ENCODE measurements at regions not wholly inside any gene's neighbourhood (a gene's known extent, or its start where the extent isn't known, plus 50 kb on each side); places are given as distances from the start of the nearest gene placed in this dataset.
"Not testable (repeated sequence)": the region's sequence is repeated elsewhere in the genome, so short reads cannot be mapped to it uniquely, and the experiment has no call there.

DNA sequence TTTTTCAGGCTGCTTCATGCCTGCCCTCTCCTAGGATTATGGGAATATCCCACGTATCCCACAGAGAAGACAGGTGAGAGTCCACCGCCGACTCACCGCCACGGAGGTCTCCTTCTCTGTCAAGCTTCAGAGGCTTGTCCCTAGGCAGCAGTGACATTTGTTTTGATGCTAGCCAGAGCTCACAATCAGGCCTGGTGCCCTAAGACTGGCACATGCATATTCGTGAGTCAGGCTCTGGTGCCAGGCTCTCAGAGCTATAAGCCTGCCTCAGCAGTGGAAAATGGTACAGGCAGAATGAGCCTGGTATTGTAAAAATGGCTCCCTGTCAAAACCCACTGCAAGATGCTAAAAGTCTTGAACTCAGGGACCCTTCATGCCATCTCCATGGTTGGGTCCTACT is 65.5 kb downstream of the RBMY1A1 start:
- ATAC-seq (ENCODE audit: low read depth), result no peak
- Histone ChIP-seq H3K27me3 (ENCODE audit: insufficient read depth, poor library complexity, severe bottlenecking) (no peaks in the 10 kb centered on the region), H3K4me3 (ENCODE audit: severe bottlenecking) (no peak overlapping the region), H3K9me3 (ENCODE audit: severe bottlenecking) (no peaks in the 10 kb centered on the region), H3K36me3 (ENCODE audit: low read depth) (no peaks in the 10 kb centered on the region), H3K4me1 (ENCODE audit: insufficient read depth, poor library complexity, severe bottlenecking) (no peaks in the 10 kb centered on the region), H3K27ac (ENCODE audit: poor library complexity, severe bottlenecking) (no peak overlapping the region)
- DNase-seq (ENCODE audit: low spot score), result no peak
- TF ChIP-seq, protein P1, sequence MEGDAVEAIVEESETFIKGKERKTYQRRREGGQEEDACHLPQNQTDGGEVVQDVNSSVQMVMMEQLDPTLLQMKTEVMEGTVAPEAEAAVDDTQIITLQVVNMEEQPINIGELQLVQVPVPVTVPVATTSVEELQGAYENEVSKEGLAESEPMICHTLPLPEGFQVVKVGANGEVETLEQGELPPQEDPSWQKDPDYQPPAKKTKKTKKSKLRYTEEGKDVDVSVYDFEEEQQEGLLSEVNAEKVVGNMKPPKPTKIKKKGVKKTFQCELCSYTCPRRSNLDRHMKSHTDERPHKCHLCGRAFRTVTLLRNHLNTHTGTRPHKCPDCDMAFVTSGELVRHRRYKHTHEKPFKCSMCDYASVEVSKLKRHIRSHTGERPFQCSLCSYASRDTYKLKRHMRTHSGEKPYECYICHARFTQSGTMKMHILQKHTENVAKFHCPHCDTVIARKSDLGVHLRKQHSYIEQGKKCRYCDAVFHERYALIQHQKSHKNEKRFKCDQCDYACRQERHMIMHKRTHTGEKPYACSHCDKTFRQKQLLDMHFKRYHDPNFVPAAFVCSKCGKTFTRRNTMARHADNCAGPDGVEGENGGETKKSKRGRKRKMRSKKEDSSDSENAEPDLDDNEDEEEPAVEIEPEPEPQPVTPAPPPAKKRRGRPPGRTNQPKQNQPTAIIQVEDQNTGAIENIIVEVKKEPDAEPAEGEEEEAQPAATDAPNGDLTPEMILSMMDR (IDR thresholded peaks at IDR 0.05; ENCODE audit: poor library complexity, severe bottlenecking), result no peak

DNA sequence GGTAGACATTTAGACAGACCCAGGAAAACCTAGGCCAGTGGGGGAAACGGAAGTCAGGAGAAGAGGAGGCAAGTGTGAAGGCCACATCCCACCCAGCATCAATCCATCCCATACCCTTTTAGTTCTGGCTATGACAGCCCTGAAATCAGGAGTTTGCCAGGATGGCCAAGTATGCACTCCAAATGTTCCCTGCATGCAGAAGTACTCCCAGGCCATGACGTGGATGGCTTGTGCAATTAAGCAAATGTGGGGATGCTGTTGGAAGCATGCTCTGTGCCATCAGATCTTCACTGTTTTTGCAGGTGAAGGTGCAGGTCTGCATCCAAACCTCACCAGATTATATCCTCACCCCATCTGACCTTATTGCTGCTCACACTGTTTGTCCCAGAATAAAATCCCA is 66.8 kb downstream of the RBMY1A1 start:
- Histone ChIP-seq H3K27ac (ENCODE audit: poor library complexity, severe bottlenecking) (no peak overlapping the region), H3K27me3 (ENCODE audit: insufficient read depth, poor library complexity, severe bottlenecking) (no peaks in the 10 kb centered on the region), H3K4me1 (ENCODE audit: insufficient read depth, poor library complexity, severe bottlenecking) (no peaks in the 10 kb centered on the region), H3K36me3 (ENCODE audit: low read depth) (no peaks in the 10 kb centered on the region), H3K4me3 (ENCODE audit: severe bottlenecking) (no peak overlapping the region), H3K9me3 (ENCODE audit: severe bottlenecking) (no peaks in the 10 kb centered on the region)
- TF ChIP-seq, protein P1 (IDR thresholded peaks at IDR 0.05; ENCODE audit: poor library complexity, severe bottlenecking), result no peak
- ATAC-seq (ENCODE audit: low read depth) (no peak), DNase-seq (ENCODE audit: low spot score) (no peak)

DNA sequence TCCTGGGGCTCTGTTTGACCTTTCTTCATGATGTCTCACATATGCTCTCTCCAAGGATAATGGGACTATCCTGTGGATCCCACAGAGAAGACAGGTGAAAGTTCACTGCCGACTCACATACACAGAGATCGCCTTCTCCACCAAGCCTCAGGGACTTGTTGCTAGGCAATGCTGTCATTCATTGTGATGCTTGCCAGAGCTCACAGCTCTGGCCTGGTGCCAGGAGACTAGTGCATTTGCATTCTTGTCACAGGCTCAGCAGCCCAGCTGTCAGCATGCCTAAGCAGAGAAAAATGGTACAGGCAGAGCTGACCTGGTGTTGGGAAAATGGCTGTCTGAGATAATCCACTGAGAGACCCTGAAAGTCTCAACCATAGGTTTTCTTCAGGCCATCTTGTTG is 67.9 kb downstream of the RBMY1A1 start:
- no peaks in the 10 kb centered on the region for H3K4me1 ChIP-seq (ENCODE audit: insufficient read depth, poor library complexity, severe bottlenecking)
- no peaks in the 10 kb centered on the region for H3K9me3 ChIP-seq (ENCODE audit: severe bottlenecking)
- TF ChIP-seq, protein P1 (IDR thresholded peaks at IDR 0.05; ENCODE audit: poor library complexity, severe bottlenecking), result no peak
- no peaks in the 10 kb centered on the region for H3K27me3 ChIP-seq (ENCODE audit: insufficient read depth, poor library complexity, severe bottlenecking)
- DNase-seq (ENCODE audit: low spot score) (no peak), ATAC-seq (ENCODE audit: low read depth) (peak; percentile 48; the same call in 2 of the 3 replicates)
- H3K27ac ChIP-seq (ENCODE audit: poor library complexity, severe bottlenecking), result no peak overlapping the region
- no peaks in the 10 kb centered on the region for H3K36me3 ChIP-seq (ENCODE audit: low read depth)
- no peak overlapping the region for H3K4me3 ChIP-seq (ENCODE audit: severe bottlenecking)

DNA sequence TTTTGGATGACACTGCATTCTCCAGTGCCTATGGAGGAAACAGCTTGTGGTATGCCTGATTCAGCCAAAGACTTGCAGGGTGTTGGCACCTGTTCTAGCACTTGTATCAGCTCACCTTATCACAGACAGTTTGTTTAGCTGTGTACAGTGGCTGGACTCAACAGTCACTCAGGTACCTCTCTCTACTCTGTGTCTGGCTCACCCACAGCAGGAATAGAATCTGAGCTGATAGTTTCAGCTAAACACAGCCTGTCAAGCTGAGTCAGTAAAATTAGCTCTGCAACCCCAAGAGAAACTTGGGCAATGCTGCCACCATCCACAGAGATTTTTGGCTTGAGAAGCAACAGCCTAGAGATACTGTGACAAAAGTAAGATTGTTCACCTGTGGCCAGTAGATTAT is 101.5 kb downstream of the RBMY1A1 start:
- no peak for ATAC-seq (ENCODE audit: low read depth)
- Histone ChIP-seq H3K4me3 (ENCODE audit: severe bottlenecking) (no peak overlapping the region), H3K4me1 (ENCODE audit: insufficient read depth, poor library complexity, severe bottlenecking) (no peaks in the 10 kb centered on the region), H3K36me3 (ENCODE audit: low read depth) (no peaks in the 10 kb centered on the region), H3K27me3 (ENCODE audit: insufficient read depth, poor library complexity, severe bottlenecking) (no peaks in the 10 kb centered on the region), H3K27ac (ENCODE audit: poor library complexity, severe bottlenecking) (no peak overlapping the region), H3K9me3 (ENCODE audit: severe bottlenecking) (no peaks in the 10 kb centered on the region)
- DNase-seq (ENCODE audit: low spot score), result no peak
- TF ChIP-seq, protein P1 (IDR thresholded peaks at IDR 0.05; ENCODE audit: poor library complexity, severe bottlenecking), result no peak

DNA sequence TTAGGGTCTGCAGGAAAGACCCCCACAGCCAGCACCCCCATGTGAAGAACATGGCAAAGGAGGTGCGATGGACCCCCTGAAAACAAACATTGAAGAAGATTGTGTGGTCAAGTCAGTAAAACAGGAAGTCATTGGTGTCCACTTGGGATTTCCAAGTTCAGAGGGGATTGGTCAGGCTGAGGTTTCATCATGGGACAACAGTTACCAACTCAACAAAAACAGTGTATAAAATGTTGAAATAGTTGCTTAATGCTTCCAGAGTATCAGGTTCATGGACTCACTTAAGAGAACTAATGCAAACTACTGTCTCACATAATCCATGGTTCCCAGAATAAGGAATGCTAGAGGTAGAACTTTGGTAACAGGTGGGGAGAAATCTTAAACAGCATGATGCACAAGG is 115.8 kb downstream of the RBMY1A1 start:
- ATAC-seq (ENCODE audit: low read depth) (no peak), DNase-seq (ENCODE audit: low spot score) (no peak)
- Histone ChIP-seq H3K4me1 (ENCODE audit: insufficient read depth, poor library complexity, severe bottlenecking) (no peaks in the 10 kb centered on the region), H3K4me3 (ENCODE audit: severe bottlenecking) (no peak overlapping the region), H3K9me3 (ENCODE audit: severe bottlenecking) (no peaks in the 10 kb centered on the region), H3K27me3 (ENCODE audit: insufficient read depth, poor library complexity, severe bottlenecking) (no peaks in the 10 kb centered on the region), H3K27ac (ENCODE audit: poor library complexity, severe bottlenecking) (no peak overlapping the region), H3K36me3 (ENCODE audit: low read depth) (no peaks in the 10 kb centered on the region)
- TF ChIP-seq, protein P1 (IDR thresholded peaks at IDR 0.05; ENCODE audit: poor library complexity, severe bottlenecking), result no peak

DNA sequence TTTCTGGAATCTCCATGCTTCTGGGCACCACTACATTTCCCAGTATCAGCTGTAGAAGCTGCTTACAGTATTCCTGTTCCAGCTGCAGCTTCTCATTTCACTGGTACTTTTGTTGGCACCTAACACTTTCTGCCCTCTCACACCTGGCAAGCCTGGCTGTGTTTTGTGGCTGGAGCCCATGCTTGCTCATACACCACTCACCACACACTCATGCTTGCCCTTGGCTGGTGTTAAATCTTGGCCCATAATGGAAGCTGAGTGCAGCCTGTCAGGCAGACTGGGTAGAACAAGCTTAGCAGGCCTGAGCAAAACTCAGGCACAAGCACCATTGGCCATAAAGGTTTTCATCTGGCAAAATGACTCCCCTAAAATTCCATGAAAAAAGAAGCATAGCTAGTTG is 124.4 kb downstream of the RBMY1A1 start:
- H3K27ac ChIP-seq (ENCODE audit: poor library complexity, severe bottlenecking); DNase-seq (ENCODE audit: low spot score); H3K36me3 ChIP-seq (ENCODE audit: low read depth); H3K27me3 ChIP-seq (ENCODE audit: insufficient read depth, poor library complexity, severe bottlenecking); H3K4me3 ChIP-seq (ENCODE audit: severe bottlenecking); H3K9me3 ChIP-seq (ENCODE audit: severe bottlenecking); H3K4me1 ChIP-seq (ENCODE audit: insufficient read depth, poor library complexity, severe bottlenecking): not testable (repeated sequence)
- peak; percentile 95 for ATAC-seq (ENCODE audit: low read depth)

DNA sequence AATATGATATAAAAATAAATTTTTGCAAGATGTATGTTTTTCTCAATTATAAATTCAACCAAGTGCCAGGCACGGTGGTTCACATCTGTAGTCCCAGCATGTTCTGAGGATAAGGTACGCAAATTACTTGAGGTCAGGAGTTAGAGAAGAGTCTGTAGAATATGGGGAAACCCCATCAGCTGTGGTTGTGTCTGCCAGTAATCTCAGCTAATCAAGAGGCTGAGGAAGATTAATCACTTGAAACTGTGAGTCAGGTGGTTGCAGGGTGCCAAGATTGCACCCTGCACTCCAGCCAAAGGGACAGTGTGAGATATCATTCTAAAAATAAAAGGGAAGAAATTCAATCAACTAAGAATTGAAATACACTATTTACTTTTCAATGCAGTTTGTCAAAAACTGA is 144.9 kb downstream of the RBMY1A1 start:
- not testable (repeated sequence) for H3K4me1 ChIP-seq (ENCODE audit: insufficient read depth, poor library complexity, severe bottlenecking); H3K36me3 ChIP-seq (ENCODE audit: low read depth); H3K9me3 ChIP-seq (ENCODE audit: severe bottlenecking); H3K4me3 ChIP-seq (ENCODE audit: severe bottlenecking); H3K27ac ChIP-seq (ENCODE audit: poor library complexity, severe bottlenecking); ATAC-seq (ENCODE audit: low read depth); DNase-seq (ENCODE audit: low spot score); H3K27me3 ChIP-seq (ENCODE audit: insufficient read depth, poor library complexity, severe bottlenecking)

DNA sequence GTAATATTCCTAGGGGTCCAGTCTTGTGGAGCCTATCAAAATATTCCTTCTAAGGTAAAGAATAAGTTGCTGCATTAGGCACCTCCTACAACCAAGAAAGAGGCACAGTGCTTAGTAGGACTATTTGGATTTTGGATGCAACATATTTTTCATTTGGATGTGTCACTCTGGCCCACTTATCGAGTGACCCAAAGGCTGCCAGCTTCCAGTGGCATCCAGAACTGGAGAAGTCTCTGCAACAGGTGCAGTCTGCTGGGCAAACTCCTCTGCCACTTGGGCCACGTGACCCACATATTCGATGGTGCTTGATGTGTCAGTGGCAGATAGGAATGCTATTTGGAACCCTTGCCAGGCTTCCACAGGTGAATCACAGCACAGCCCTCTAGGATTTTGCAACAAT is 151.7 kb downstream of the RBMY1A1 start:
- H3K27me3 ChIP-seq (ENCODE audit: insufficient read depth, poor library complexity, severe bottlenecking); H3K4me1 ChIP-seq (ENCODE audit: insufficient read depth, poor library complexity, severe bottlenecking); H3K9me3 ChIP-seq (ENCODE audit: severe bottlenecking); H3K27ac ChIP-seq (ENCODE audit: poor library complexity, severe bottlenecking); DNase-seq (ENCODE audit: low spot score); ATAC-seq (ENCODE audit: low read depth); H3K4me3 ChIP-seq (ENCODE audit: severe bottlenecking); H3K36me3 ChIP-seq (ENCODE audit: low read depth): not testable (repeated sequence)
